NCI-H2081 treated with DMSO at 0.1 percent for 48 hours (cell line): ENCODE measurements at regions not wholly inside any gene's neighbourhood (a gene's known extent, or its start where the extent isn't known, plus 50 kb on each side); places are given as distances from the start of the nearest gene placed in this dataset.

ENCODE experiments used
- DNase-seq: peaks from one replicate; lab custom pipeline; 2025; lab: John Stamatoyannopoulos, UW

DNA sequence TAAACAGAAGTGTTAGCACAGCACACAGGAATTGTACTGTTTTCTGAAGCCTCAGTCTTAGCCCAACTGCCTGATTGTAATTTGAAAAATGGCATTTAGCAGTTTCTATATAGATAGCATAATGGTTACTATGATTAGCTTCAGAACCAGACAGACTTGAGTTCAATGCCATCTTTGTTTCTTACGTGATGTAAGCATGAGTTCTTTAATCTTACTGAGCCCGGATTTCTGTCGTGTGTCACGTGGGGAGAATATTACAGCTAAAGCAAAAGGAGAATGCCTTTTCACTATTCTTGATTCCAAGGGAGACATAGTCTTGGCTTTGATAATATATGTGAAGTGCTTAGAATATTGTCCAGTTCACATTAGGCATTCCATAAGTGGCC, 407.3 kb downstream of the STIM2 start:
- DNase-seq, result no peak

DNA sequence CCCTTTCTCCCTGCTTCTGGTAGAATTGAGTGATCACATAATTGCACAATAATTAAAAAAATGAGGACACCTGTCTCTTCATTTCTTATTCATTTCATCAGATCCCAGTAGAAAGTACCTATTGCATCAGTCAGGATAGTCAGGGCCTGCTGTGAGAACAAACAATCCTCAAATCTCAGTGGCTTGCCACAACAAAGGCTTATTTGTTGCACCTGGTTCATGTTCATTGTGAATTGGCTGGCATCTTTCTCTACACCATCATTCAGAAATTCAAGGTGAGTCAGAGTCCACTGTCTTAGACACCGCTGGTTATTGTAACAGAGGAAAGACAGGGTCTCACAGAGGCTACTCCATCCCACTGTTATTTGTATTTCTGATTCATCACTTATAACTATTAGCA, 409.8 kb downstream of the STIM2 start:
- DNase-seq, result peak; percentile 99

GRCh38 chr4:27271555-27271954, 410.9 kb downstream of the STIM2 start:
- DNase-seq, result no peak

DNA sequence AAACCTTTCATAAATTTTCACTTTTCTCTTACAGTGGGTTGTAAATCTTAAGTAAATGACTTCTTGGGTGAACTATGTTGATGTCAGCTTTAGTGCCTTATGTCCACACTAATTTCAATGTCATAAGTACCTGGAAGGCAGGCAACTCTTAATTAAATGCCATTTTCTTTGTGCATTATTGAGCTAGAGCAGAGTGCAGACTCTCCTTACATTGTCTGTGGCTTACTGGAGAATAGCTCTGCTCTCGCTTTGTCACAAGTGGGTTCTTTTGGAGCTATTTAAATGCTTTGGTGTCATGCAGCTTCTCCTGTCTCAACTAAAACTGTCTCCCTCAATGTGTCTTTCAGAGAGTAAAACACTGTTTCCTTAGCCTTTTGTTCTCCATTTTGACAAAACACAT, 411.6 kb downstream of the STIM2 start:
- DNase-seq, result no peak

DNA sequence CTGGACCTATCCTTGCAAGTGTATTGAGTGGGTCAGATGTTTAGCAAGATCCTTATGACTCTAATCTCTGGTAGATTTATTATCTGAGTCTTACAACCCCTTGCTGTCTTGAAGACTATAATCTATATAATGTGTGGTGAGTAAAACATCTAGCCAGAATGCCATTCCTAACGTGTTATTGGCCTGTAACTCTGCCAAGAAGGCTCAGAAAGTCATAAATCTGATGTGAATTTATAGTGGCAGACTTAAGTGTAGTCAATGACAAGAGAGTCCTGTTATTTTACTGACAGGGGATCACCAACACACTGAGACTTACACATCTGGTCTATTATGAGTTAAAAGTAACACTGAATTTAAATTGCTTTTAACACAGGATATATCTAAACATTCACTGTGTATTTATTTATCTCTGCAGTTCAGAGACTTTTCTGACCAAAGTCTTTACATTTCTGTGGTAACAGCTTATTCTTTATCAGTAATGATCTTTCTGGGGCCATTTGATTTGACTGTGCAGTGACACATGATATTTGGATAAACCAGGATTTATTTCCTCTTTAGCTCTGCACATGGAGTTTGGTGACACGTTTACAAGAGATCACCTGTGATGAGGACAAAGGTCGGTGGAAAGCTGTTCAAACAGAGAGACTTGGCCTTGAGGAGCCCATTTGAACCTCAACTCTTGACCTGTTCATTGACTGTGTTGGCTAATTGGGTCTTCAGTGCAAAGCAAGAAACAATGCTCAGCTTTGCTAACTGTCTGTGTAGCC, 415.8 kb downstream of the STIM2 start:
- peak; percentile 83 for DNase-seq

DNA sequence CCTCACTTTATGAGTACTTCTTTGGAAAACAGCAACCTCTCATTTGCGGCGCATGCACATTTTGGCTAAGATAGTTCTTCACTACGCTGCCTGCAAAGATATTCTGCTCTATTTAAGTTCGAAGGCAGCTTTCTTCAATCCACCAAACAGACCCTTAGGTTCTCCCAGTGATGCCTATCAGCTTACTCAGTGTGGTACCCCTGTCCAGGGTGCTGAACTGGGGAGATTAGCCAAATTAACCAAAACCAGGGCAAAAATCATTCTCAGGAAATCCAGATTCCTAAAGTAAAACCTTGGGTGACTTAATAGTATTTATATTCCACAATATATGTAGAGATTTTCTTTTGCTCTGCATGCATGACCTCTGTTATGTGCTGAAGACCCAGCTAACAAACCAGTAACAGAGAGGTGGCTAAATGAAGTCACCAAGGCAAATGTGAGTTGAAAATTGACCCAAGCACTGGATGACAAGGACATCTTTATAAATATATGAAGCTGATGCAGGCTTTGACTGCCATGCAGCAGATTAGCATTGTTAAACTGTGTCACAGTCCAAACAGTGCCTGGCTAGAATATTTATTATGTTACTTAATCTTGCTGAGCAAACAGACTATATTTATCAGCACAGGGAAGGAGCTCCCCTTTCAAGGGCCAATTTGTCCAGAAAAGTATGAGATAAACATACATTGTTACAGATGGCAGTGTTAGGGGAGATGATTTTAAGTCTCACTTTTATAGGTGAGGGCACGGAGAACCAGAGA, 418.2 kb downstream of the STIM2 start:
- peak; percentile 81 for DNase-seq

- DNase-seq, result no peak
These were observed 427.9 kb downstream of the STIM2 start for GRCh38 chr4:27288496-27288895.

GRCh38 chr4:27289704-27290103, 429.1 kb downstream of the STIM2 start:
- DNase-seq, result no peak

DNA sequence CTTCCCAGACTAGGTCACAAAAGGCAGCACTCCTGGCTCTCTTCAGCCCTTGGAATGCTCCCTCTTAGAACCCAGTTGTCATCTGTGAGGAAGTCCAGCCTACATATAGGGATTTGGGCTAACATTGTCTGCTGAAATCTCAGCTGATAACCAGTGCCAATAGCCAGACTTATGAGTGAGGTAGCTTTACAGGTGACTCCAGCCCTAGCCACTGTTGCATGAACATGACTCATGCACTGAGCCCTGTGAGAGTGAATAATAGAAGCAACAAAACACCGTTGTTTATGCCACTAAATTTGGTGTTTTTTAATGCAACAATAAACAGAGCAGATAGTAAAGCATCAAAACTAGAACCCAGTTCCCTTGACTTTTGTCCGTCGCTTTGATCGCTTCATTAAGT, 433.2 kb downstream of the STIM2 start:
- DNase-seq, result no peak

GRCh38 chr4:27304751-27305150, 444.1 kb downstream of the STIM2 start:
- DNase-seq, result no peak

GRCh38 chr4:27305246-27305645, 444.6 kb downstream of the STIM2 start:
- no peak for DNase-seq

DNA sequence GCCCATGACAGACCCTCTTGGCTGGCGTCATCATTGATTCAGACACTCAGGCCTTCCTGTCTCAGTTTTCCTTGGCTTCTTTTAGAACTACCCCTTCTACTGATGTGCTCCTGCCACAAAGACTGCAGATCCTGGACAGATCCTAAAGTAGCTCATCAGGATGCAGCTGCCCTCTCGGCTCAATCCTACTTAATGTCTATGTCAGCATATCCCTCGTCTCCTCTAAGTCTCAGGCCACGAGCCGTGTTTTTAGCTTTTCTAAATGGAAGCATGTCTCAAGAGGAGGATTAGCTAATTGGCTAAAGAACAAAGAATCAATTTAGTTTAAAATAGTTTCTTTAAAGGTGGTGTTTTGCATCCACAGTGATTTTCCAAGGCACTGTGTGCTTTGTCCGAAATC, 447.7 kb downstream of the STIM2 start:
- DNase-seq, result no peak

GRCh38 chr4:27315625-27316024, 455.0 kb downstream of the STIM2 start:
- no peak for DNase-seq

DNA sequence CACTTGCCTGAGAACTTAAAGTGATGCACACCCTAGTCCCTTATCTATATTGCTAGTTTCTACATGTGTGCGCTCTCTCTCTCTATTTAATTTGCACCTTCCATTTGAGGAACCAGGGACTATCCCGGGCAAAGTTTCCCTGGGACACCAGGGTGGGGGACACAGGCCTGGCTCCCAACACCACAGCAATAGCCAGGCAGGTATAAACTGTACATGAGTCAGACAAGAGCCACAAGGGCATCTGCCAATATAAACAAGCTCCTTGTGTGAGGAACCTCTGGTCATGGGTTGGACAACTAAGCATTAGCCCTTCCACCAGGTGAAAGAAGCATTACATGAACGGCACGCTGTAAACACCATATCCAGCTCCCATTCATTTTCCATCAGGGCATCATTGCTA, 455.5 kb downstream of the STIM2 start:
- DNase-seq, result no peak

DNA sequence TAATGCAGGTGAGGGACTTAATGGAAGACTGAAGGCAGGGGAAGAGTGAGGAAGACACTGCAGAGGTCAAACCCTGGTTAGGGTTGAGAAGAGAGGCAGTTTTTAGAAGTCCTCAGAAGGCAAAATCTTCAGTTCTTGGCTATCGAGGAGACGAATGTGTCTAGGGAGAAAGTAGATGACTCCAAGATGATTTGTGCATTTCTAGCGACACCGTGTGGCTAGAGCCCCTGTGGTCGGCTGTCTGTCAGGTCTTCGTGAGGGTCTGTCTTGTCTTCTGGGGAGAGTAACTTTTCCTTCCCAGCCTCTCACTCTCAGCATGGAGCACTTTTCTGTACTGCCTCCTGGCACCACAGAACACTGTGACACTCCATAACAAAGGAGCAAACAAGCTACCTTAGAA, 458.1 kb downstream of the STIM2 start:
- no peak for DNase-seq

DNA sequence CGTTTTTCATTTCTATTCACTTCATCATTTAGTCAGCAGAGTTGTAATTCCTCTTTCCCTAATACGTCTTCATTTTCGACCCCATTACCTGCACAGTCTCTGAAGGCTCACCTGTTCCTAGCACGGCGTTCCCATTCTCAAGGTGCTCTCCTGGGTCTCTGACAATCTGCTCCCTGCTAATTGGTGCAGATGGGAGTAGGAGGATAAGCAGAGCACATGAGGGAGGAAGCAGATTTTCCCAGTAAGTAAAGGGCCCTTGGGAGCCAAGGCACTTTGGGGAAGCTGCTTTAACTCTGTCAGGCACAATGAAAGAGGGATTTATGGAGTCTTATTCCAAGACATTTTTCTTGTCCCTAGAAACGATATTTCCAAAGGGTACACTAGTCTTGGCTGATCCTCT, 466.4 kb downstream of the STIM2 start:
- no peak for DNase-seq

DNA sequence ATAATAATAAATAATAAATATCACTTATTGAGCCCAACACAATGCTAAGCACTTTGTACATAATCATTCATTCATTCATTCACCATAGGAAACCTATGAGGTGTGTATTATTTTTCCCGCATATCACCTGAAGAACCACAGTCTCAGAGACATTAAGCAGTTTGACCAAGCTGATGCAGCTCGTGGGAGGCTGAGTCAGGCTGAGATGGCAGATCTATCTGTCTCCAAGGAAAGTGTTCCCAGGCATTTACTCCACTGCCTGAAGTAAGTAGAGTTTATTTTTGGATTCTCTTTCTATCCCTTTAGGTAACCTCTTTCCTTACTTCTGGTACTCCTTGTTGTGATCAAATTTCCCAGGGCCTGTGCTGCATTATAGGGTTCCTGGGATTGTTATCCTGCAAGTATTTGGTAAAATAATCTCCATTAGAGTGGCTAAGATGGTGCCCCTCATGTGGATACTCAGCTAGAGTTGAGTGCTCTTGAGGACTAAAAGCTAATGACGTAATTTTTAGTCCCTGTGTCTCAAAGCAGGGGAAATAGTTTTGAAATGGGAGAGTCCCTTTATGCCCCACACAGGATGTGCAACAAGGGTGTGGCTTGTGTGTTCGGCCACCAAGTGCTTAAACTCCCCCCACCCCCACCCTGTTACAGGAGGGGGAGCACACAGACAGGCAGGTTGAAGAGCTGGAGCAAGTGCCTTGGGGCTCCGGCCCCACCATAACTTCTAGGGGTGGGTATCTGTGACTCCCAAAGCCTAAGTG, 467.0 kb downstream of the STIM2 start:
- no peak for DNase-seq

DNA sequence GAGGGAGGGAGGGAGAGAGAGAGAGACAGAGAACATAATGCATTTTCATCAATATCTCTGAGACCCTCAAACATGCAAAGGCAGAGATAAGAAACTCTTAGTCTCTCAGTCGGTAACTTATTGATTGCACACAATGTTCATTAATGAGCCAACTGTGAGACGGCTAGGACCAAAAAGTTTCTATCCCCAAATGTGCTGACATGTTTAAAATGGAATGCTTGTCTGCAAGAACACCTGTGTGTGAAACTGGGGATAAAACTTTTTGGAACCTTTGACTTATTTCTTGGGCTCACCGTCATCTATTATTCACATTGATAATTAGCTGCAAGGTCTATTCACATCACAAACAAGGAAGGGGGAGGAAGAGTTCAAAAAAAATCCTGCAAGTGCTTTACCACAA, 477.9 kb downstream of the STIM2 start:
- no peak for DNase-seq

- no peak for DNase-seq
These were observed 482.8 kb downstream of the STIM2 start for GRCh38 chr4:27343411-27343810.

DNA sequence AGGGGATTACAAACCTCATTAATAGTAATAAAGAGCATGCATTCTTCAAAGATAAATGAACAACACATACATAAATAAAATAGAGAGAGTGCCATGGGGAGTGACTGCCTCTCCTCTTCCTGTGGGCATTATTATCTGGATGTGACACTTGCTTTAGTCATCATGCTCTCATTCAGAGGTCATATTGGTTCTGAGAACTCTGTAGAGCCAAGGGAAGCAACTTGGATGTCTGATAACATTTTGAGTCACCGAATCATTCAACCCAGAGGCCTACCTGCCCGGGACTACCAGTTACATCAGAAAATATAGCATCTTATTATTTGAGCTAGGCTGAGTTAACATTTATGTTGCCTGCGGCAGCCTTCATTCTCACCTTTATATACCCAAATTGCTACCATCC, 489.5 kb downstream of the STIM2 start:
- DNase-seq, result no peak

DNA sequence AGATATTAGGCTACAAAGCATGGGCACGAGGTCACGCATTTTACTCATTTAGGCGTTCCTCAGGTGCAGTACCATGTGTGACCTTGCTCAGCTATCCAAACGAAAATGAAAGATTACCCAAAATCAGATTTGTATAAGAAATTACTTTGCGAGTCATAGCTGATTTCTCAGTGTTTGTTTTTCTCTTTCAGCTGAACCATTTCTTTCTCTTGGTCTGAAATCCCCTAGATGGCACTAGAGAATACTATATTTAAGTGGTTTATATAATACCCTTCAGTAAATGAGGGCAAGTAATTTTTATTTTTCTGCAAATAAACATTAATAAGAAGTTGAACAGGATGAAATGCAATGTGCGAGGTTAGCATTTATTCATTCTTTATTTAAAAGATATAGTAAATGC, 496.6 kb downstream of the STIM2 start:
- peak; percentile 41 for DNase-seq

- DNase-seq, result no peak
These were observed 497.6 kb downstream of the STIM2 start for GRCh38 chr4:27358269-27358668.

- no peak for DNase-seq
These were observed 499.5 kb downstream of the STIM2 start for GRCh38 chr4:27360131-27360530.
